ENCODE measurements at regions not wholly inside any gene's neighbourhood (a gene's known extent, or its start where the extent isn't known, plus 50 kb on each side); places are given as distances from the start of the nearest gene placed in this dataset.

GRCh38 chr4:138448169-138448568 is 206.0 kb upstream of the SLC7A11 start:
- TF ChIP-seq, protein P1, sequence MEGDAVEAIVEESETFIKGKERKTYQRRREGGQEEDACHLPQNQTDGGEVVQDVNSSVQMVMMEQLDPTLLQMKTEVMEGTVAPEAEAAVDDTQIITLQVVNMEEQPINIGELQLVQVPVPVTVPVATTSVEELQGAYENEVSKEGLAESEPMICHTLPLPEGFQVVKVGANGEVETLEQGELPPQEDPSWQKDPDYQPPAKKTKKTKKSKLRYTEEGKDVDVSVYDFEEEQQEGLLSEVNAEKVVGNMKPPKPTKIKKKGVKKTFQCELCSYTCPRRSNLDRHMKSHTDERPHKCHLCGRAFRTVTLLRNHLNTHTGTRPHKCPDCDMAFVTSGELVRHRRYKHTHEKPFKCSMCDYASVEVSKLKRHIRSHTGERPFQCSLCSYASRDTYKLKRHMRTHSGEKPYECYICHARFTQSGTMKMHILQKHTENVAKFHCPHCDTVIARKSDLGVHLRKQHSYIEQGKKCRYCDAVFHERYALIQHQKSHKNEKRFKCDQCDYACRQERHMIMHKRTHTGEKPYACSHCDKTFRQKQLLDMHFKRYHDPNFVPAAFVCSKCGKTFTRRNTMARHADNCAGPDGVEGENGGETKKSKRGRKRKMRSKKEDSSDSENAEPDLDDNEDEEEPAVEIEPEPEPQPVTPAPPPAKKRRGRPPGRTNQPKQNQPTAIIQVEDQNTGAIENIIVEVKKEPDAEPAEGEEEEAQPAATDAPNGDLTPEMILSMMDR (IDR thresholded peaks at IDR 0.05; ENCODE audit: unreplicated experiment): no peak
- H3K9me3 Mint-ChIP-seq (ENCODE audit: unreplicated experiment): peaks cover 7% of the 10 kb centered on the region
- no peak for DNase-seq (ENCODE audit: unreplicated experiment)
- no peak overlapping the region for H3K27ac Mint-ChIP-seq (ENCODE audit: low read depth, unreplicated experiment)
- no peaks in the 10 kb centered on the region for H3K27me3 Mint-ChIP-seq (ENCODE audit: insufficient read depth, unreplicated experiment)
- ChIA-PET CTCF (no interaction called here), POLR2A (no interaction called here)
- no peak overlapping the region for H3K4me3 Mint-ChIP-seq (ENCODE audit: unreplicated experiment)
- H3K4me1 Mint-ChIP-seq (ENCODE audit: insufficient read depth, unreplicated experiment): peaks cover 6% of the 10 kb centered on the region
- no TSS peak for BruUV-seq (replicated peaks)
- intact Hi-C loops (cut with micrococcal nuclease): no loop called here
- H3K36me3 Mint-ChIP-seq (ENCODE audit: insufficient read depth, unreplicated experiment): peaks cover 6% of the 10 kb centered on the region

DNA sequence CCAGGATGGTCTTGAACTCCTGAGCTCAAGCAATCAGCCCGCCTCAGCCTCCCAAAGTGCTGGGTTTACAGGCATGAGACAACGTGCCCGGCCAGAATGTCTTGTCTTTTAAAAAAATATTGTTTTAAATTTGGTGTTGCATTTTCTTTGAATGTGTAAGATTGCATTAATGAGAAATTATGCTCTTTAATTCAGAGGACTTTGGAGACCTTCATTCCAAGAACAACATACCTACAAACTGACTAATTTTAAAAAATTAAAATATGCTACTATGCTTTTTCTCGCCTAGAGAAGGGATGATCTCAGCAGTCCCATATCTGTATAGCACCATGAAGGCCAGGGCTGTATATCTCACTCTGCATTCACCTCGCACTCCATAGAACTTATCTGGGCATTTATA is 204.3 kb upstream of the SLC7A11 start:
- ChIA-PET CTCF (interaction anchor here (0.6 kb wide), 1 partner anchor 49 kb away, joined by 3 read pairs; no protein-coding TSS in a partner anchor), POLR2A (no interaction called here)
- DNase-seq (ENCODE audit: unreplicated experiment): no peak
- H3K4me1 Mint-ChIP-seq (ENCODE audit: insufficient read depth, unreplicated experiment): peaks cover 6% of the 10 kb centered on the region
- TF ChIP-seq, protein P1 (IDR thresholded peaks at IDR 0.05; ENCODE audit: unreplicated experiment): no peak
- H3K9me3 Mint-ChIP-seq (ENCODE audit: unreplicated experiment): peaks cover 7% of the 10 kb centered on the region
- H3K27ac Mint-ChIP-seq (ENCODE audit: low read depth, unreplicated experiment): no peak overlapping the region
- intact Hi-C loops (cut with micrococcal nuclease): no loop called here
- no TSS peak for BruUV-seq (replicated peaks)
- no peak overlapping the region for H3K4me3 Mint-ChIP-seq (ENCODE audit: unreplicated experiment)
- peaks cover 6% of the 10 kb centered on the region for H3K36me3 Mint-ChIP-seq (ENCODE audit: insufficient read depth, unreplicated experiment)
- H3K27me3 Mint-ChIP-seq (ENCODE audit: insufficient read depth, unreplicated experiment): no peaks in the 10 kb centered on the region

DNA sequence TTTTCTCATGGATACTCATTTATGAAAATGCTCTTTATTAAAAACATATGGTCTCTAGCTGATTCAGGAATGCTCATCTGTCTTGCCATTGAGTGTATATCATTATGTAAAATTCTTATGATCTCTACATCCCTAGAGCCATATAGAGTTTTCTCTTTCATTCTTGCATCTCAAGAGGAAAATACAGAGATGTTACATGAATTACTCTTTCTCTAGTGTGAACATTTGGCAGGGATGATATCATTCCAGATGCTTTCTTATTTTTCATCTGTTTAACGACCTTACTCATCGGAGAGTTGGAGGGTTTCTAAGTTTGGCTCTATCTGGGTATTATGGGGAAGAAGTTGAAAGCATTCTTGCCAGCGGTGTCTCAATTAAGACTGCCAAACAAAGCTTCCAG is 202.9 kb upstream of the SLC7A11 start:
- ChIA-PET POLR2A (no interaction called here), CTCF (no interaction called here)
- no peak overlapping the region for H3K27ac Mint-ChIP-seq (ENCODE audit: low read depth, unreplicated experiment)

DNA sequence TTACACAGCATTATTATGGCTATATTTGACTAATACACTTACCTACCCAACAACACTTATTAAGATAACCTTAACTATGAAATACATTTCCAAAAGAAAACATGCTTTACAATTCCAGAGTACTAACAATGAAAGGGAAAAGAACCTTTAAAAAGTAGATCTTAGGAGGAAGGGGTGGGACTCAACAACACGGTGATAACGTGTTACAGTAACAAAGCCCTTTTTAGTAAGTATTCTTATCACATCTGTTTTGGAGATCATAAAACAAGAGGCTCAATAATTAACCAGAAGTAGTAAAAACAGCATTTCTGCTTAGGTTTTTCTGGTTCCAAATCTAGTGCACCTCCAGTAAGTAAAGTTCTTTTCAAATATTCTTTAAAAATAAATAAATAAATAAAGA is 202.1 kb upstream of the SLC7A11 start:
- Mint-ChIP-seq H3K27me3 (ENCODE audit: insufficient read depth, unreplicated experiment) (no peaks in the 10 kb centered on the region), H3K36me3 (ENCODE audit: insufficient read depth, unreplicated experiment) (peaks cover 6% of the 10 kb centered on the region), H3K4me1 (ENCODE audit: insufficient read depth, unreplicated experiment) (no peaks in the 10 kb centered on the region), H3K9me3 (ENCODE audit: unreplicated experiment) (peaks cover 7% of the 10 kb centered on the region), H3K4me3 (ENCODE audit: unreplicated experiment) (no peak overlapping the region), H3K27ac (ENCODE audit: low read depth, unreplicated experiment) (no peak overlapping the region)
- intact Hi-C loops (cut with micrococcal nuclease): no loop called here
- CTCF ChIA-PET: interaction anchor here (0.6 kb wide), 1 partner anchor 233 kb away, joined by 3 read pairs; no protein-coding TSS in a partner anchor
- BruUV-seq (replicated peaks): no TSS peak
- TF ChIP-seq, protein P1 (IDR thresholded peaks at IDR 0.05; ENCODE audit: unreplicated experiment): no peak
- POLR2A ChIA-PET: no interaction called here
- DNase-seq (ENCODE audit: unreplicated experiment): no peak

More for the DNA sequence above, 202.9 kb upstream of the SLC7A11 start:
- H3K4me1 Mint-ChIP-seq (ENCODE audit: insufficient read depth, unreplicated experiment): peaks cover 6% of the 10 kb centered on the region
- no peak overlapping the region for H3K4me3 Mint-ChIP-seq (ENCODE audit: unreplicated experiment)
- peaks cover 6% of the 10 kb centered on the region for H3K36me3 Mint-ChIP-seq (ENCODE audit: insufficient read depth, unreplicated experiment)
- BruUV-seq (replicated peaks): no TSS peak
- intact Hi-C loops (cut with micrococcal nuclease): no loop called here
- H3K27me3 Mint-ChIP-seq (ENCODE audit: insufficient read depth, unreplicated experiment): no peaks in the 10 kb centered on the region
- peaks cover 7% of the 10 kb centered on the region for H3K9me3 Mint-ChIP-seq (ENCODE audit: unreplicated experiment)
- TF ChIP-seq, protein P1 (IDR thresholded peaks at IDR 0.05; ENCODE audit: unreplicated experiment): no peak
- DNase-seq (ENCODE audit: unreplicated experiment): no peak

All from MCF 10A (cell line).